Loucy (cell line): ENCODE measurements at regions not wholly inside any gene's neighbourhood (a gene's known extent, or its start where the extent isn't known, plus 50 kb on each side); places are given as distances from the start of the nearest gene placed in this dataset.

ENCODE experiments used
- EZH2phosphoT487 ChIP-seq: fragments of 200-600 bp; IDR thresholded peaks from 2 replicates; pipeline ENCODE4 v1.6.1; 2018; ENCODE audit warnings: antibody characterized with exemption, mild to moderate bottlenecking, moderate library complexity, borderline replicate concordance
- TF ChIP-seq, protein P1 (sequence below): fragments of 200-600 bp; sonication (generic); conservative IDR thresholded peaks from 2 replicates; pipeline ENCODE4 v1.5.1; 2014; ENCODE audit warnings: mild to moderate bottlenecking, antibody characterized with exemption, low read length

DNA sequence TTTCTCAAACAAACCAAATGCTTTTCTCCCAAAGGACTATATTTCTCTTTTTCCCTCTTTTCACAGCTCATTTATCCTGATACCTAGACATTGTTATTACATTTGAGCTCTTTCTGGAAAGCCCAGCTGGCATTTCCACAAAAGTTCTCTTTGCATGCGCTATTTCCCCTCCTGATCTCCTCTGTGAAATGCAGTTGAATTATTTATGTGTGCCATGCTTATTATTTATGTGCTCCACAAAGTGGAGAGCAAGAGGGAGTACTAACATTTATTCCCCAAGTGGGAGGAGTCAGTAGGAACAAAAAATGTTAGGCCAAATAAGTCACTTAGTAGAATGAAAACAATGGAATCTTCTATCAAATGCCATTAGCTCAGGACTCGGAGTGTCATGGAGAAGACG lies 626.6 kb upstream of the IGFBP7 start:
- TF ChIP-seq, protein P1, sequence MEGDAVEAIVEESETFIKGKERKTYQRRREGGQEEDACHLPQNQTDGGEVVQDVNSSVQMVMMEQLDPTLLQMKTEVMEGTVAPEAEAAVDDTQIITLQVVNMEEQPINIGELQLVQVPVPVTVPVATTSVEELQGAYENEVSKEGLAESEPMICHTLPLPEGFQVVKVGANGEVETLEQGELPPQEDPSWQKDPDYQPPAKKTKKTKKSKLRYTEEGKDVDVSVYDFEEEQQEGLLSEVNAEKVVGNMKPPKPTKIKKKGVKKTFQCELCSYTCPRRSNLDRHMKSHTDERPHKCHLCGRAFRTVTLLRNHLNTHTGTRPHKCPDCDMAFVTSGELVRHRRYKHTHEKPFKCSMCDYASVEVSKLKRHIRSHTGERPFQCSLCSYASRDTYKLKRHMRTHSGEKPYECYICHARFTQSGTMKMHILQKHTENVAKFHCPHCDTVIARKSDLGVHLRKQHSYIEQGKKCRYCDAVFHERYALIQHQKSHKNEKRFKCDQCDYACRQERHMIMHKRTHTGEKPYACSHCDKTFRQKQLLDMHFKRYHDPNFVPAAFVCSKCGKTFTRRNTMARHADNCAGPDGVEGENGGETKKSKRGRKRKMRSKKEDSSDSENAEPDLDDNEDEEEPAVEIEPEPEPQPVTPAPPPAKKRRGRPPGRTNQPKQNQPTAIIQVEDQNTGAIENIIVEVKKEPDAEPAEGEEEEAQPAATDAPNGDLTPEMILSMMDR, result no peak
- TF ChIP-seq EZH2phosphoT487, result no peak
